GM04503 (cell line): ENCODE measurements at regions not wholly inside any gene's neighbourhood (a gene's known extent, or its start where the extent isn't known, plus 50 kb on each side); places are given as distances from the start of the nearest gene placed in this dataset.
"Not testable (repeated sequence)": the region's sequence is repeated elsewhere in the genome, so short reads cannot be mapped to it uniquely, and the experiment has no call there.

ENCODE experiments used
- DNase-seq: peaks from one replicate; pipeline ENCODE4 v3.0.0-alpha.2; 2012; ENCODE audit warnings: low read depth

- DNase-seq = no peak
Observed at GRCh38 chr10:9140373-9140772, 1085.9 kb downstream of the GATA3 start.

GRCh38 chr10:9147475-9147874, 1093.0 kb downstream of the GATA3 start:
- no peak for DNase-seq

GRCh38 chr10:9149134-9149533, 1094.6 kb downstream of the GATA3 start:
- DNase-seq = no peak

GRCh38 chr10:9153057-9153456, 1098.6 kb downstream of the GATA3 start:
- DNase-seq = not testable (repeated sequence)

GRCh38 chr10:9157656-9158055, 1103.2 kb downstream of the GATA3 start:
- DNase-seq = no peak

GRCh38 chr10:9158675-9159074, 1104.2 kb downstream of the GATA3 start:
- no peak for DNase-seq

GRCh38 chr10:9160275-9160674, 1105.8 kb downstream of the GATA3 start:
- no peak for DNase-seq

- DNase-seq = no peak
Observed at GRCh38 chr10:9163699-9164098, 1109.2 kb downstream of the GATA3 start.

GRCh38 chr10:9166770-9167169, 1112.3 kb downstream of the GATA3 start:
- no peak for DNase-seq

GRCh38 chr10:9172276-9172675, 1117.8 kb downstream of the GATA3 start:
- no peak for DNase-seq

GRCh38 chr10:9175200-9175599, 1120.7 kb downstream of the GATA3 start:
- no peak for DNase-seq

- DNase-seq = not testable (repeated sequence)
Observed at GRCh38 chr10:9183197-9183880, 1128.9 kb downstream of the GATA3 start.

- no peak for DNase-seq
Observed at GRCh38 chr10:9188022-9188810, 1133.7 kb downstream of the GATA3 start.

GRCh38 chr10:9189448-9189847, 1135.0 kb downstream of the GATA3 start:
- no peak for DNase-seq

GRCh38 chr10:9193120-9193519, 1138.6 kb downstream of the GATA3 start:
- no peak for DNase-seq

GRCh38 chr10:9195385-9195784, 1140.9 kb downstream of the GATA3 start:
- no peak for DNase-seq

- peak; percentile 19 for DNase-seq
Observed at GRCh38 chr10:9198611-9199010, 1144.1 kb downstream of the GATA3 start.

GRCh38 chr10:9205558-9205957, 1151.1 kb downstream of the GATA3 start:
- no peak for DNase-seq

GRCh38 chr10:9209105-9209798, 1154.8 kb downstream of the GATA3 start:
- DNase-seq = no peak

GRCh38 chr10:9211228-9211627, 1156.7 kb downstream of the GATA3 start:
- no peak for DNase-seq

- no peak for DNase-seq
Observed at GRCh38 chr10:9214618-9215017, 1160.1 kb downstream of the GATA3 start.

- DNase-seq = no peak
Observed at GRCh38 chr10:9215121-9215520, 1160.6 kb downstream of the GATA3 start.

- no peak for DNase-seq
Observed at GRCh38 chr10:9219860-9220259, 1165.4 kb downstream of the GATA3 start.
